Activated naive CD4-positive, alpha-beta T cell (primary cell): ENCODE measurements at regions not wholly inside any gene's neighbourhood (a gene's known extent, or its start where the extent isn't known, plus 50 kb on each side); places are given as distances from the start of the nearest gene placed in this dataset.

Experiments
- DNase-seq, 4 experiments: peaks; one replicate each; lab custom pipeline; 2025; lab: John Stamatoyannopoulos, UW

GRCh38 chr13:50685956-50686355 is 157.5 kb downstream of the DLEU7 start:
- no peak for DNase-seq

- DNase-seq, result no peak
Measured at GRCh38 chr13:50686551-50686950, 156.9 kb downstream of the DLEU7 start.

GRCh38 chr13:50687545-50687944 is 155.9 kb downstream of the DLEU7 start:
- no peak for DNase-seq

- DNase-seq, result no peak
Measured at GRCh38 chr13:50690006-50690405, 153.5 kb downstream of the DLEU7 start.

- no peak for DNase-seq
Measured at GRCh38 chr13:50691176-50691680, 152.3 kb downstream of the DLEU7 start.

- DNase-seq, result no peak
Measured at GRCh38 chr13:50691681-50692263, 151.7 kb downstream of the DLEU7 start.

- DNase-seq, result no peak
Measured at GRCh38 chr13:50692396-50692915, 151.0 kb downstream of the DLEU7 start.

- DNase-seq, result no peak
Measured at GRCh38 chr13:50693727-50694126, 149.8 kb downstream of the DLEU7 start.

- no peak for DNase-seq
Measured at GRCh38 chr13:50697746-50698539, 145.5 kb downstream of the DLEU7 start.

GRCh38 chr13:50699874-50700663 is 143.4 kb downstream of the DLEU7 start:
- no peak for DNase-seq

- DNase-seq, result no peak
Measured at GRCh38 chr13:50700664-50701305, 142.7 kb downstream of the DLEU7 start.

GRCh38 chr13:50701469-50701868 is 142.0 kb downstream of the DLEU7 start:
- no peak for DNase-seq

GRCh38 chr13:50706505-50706904 is 137.0 kb downstream of the DLEU7 start:
- DNase-seq, result no peak

- no peak for DNase-seq
Measured at GRCh38 chr13:50707628-50708027, 135.9 kb downstream of the DLEU7 start.

GRCh38 chr13:50708461-50708860 is 135.0 kb downstream of the DLEU7 start:
- DNase-seq, result no peak

- no peak for DNase-seq
Measured at GRCh38 chr13:50709058-50709457, 134.4 kb downstream of the DLEU7 start.

- DNase-seq, result no peak
Measured at GRCh38 chr13:50711131-50711815, 132.2 kb downstream of the DLEU7 start.

GRCh38 chr13:50711996-50712395 is 131.5 kb downstream of the DLEU7 start:
- no peak for DNase-seq

GRCh38 chr13:50712456-50712855 is 131.0 kb downstream of the DLEU7 start:
- no peak for DNase-seq

GRCh38 chr13:50712881-50713280 is 130.6 kb downstream of the DLEU7 start:
- no peak for DNase-seq

GRCh38 chr13:50713523-50714248 is 129.8 kb downstream of the DLEU7 start:
- no peak for DNase-seq
